NCI-H2029 treated with DMSO at 0.1 percent for 48 hours (cell line): ENCODE measurements at regions not wholly inside any gene's neighbourhood (a gene's known extent, or its start where the extent isn't known, plus 50 kb on each side); places are given as distances from the start of the nearest gene placed in this dataset.
"Not testable (repeated sequence)": the region's sequence is repeated elsewhere in the genome, so short reads cannot be mapped to it uniquely, and the experiment has no call there.

Experiments used
- DNase-seq: peaks from one replicate; lab custom pipeline; 2025; lab: John Stamatoyannopoulos, UW

DNA sequence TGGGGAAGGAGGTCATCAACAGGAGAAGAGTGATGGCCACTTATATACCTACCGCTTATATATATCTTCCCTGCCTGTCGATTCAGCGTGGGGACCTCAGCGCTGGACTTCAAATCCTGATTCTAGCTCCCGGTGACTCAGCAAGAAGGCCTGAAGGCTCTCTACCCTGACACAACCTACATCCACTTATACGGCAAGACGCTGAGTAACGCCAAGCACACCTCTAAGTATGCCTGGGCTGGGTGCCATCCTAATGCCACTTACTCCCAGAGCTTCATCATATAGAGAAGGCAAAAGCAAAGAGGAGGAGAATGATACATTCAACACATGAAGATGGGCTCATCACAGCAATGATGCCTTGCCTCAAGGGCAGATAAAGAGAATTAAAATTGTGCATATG is 198.3 kb downstream of the CHIC2 start:
- DNase-seq = no peak

DNA sequence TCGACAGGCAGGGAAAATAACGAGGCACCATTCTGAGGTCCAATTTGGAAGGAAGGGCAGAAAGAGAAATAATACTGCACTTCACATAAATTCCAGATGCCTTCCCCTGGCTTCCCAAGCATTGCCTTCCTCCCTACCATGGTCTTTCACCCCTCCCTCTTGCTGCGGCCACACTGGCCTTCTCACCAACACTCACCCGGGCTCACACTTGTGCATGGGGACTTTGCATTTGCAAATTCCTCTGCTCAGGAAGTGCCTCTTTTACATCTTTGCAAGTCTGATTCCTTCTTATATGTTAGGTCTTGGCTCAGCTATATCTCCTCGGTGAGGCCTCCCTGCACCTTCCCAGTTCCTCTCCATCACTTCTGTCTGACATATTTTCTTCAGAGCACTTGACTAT is 199.4 kb downstream of the CHIC2 start:
- no peak for DNase-seq

- DNase-seq = no peak
Measured at GRCh38 chr4:53863736-53864365, 200.6 kb downstream of the CHIC2 start.

DNA sequence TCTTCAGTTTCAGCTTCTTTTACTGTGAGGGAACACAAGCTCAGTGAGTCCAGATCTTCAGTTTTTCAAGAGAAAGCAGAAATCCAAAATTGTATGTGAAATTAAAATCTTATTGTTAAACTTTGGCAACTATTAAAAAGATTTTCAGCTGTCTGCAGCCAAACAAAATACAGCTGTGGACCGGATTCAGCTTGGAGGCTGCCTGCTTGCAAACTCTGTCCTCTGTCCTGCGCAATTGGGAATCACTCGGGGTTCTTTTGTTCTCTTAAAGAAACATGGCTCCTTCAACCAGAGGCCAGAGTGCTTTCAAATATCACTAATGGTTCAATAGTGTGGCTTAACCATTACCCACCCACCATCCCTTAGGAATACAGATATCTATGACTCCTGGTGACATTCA is 201.2 kb downstream of the CHIC2 start:
- DNase-seq = no peak

- DNase-seq = no peak
Measured at GRCh38 chr4:53861856-53862610, 202.4 kb downstream of the CHIC2 start.

GRCh38 chr4:53859305-53859704 is 205.1 kb downstream of the CHIC2 start:
- no peak for DNase-seq

- DNase-seq = no peak
Measured at GRCh38 chr4:53858744-53859143, 205.7 kb downstream of the CHIC2 start.

- no peak for DNase-seq
Measured at GRCh38 chr4:53855581-53856250, 208.7 kb downstream of the CHIC2 start.

DNA sequence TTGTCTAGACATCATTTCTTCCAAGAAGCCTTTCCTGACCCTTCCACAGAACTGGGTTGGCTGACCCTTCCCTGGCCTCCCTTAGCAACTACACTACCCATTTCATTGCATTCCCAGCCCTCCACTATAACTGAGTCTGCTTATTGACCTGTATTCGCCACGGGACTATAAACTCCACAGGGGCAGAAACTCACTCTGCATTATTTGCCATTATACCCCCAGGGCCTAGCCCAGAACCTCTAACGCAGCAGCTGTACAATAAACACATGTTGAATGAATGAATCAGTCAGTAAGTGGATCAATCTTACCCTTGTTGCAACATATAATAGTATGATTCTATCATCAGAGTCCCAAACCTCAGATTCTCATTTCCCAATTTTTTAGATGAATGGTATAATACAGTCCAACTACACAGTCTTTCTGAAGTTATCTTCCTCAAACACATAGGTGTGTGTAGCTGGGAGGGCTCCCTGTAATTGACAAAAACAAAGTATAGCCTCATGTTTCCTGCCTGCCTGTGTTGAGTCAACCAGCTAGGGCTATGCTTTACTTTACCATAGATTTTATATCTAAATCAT is 209.3 kb downstream of the CHIC2 start:
- DNase-seq = no peak

GRCh38 chr4:53852343-53852742 is 212.1 kb downstream of the CHIC2 start:
- DNase-seq = no peak

GRCh38 chr4:53847965-53848364 is 216.4 kb downstream of the CHIC2 start:
- DNase-seq = no peak

DNA sequence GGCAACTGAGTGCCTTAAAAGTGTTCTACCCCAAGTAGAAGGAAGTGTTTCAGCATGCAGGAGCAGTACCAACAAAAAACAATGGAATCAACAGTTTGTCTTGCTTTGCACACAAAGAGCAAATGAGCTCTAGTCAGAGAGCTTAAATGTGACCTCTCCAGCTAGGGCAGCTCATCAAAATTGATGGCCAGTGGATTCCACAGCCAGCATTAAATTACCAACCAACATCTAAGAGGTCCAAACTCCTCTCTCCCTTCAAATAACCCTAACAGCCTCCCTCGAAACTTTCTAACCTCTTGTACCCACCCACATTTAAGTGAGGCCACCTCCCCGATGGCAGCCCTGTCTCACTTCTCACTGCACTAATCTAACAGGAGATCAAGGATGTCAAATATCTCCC is 219.9 kb downstream of the CHIC2 start:
- no peak for DNase-seq

- no peak for DNase-seq
Measured at GRCh38 chr4:53844133-53844532, 220.3 kb downstream of the CHIC2 start.

GRCh38 chr4:53841711-53842110 is 222.7 kb downstream of the CHIC2 start:
- DNase-seq = no peak

DNA sequence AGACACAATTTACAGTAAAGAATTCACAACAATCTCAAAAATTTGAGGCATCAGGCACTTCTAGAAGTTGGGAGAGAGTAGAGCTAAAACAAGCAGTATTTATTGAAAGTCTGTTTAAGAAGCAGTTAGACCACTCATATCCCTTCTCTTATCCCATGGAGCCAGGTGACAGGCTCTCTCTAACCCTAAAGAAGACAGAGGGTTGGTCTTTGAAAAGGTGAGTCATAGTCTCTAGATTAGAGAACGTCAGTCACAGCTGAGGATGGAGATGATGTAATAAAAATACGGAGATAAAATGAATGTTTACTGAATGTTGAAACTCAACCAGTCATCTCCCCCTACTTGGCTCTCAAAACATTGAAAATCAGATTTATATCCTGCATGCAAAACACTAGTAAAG is 223.8 kb downstream of the CHIC2 start:
- DNase-seq = no peak

GRCh38 chr4:53833302-53834003 is 231.0 kb downstream of the CHIC2 start:
- DNase-seq = not testable (repeated sequence)

- DNase-seq = no peak
Measured at GRCh38 chr4:53832549-53832948, 231.9 kb downstream of the CHIC2 start.

DNA sequence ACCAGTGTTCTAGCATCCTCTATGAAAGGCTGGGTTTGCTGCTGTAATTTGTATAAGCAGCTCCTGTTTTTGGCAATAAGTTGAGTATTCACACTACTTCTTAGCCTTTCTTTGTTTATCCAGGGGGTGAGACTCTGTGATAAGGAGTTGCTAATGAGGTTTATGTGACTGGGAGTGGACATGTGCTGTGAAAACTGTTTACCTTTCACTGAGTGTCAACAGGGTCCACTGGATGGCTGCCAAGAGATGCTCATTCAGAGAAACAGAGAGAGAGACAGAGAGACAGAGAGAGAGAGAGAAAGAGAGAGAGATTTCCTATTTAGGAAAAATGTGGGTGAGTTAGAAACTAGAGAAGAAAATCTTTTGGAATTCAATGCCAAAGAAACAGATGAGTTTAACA is 233.9 kb downstream of the CHIC2 start:
- DNase-seq = peak; percentile 16

DNA sequence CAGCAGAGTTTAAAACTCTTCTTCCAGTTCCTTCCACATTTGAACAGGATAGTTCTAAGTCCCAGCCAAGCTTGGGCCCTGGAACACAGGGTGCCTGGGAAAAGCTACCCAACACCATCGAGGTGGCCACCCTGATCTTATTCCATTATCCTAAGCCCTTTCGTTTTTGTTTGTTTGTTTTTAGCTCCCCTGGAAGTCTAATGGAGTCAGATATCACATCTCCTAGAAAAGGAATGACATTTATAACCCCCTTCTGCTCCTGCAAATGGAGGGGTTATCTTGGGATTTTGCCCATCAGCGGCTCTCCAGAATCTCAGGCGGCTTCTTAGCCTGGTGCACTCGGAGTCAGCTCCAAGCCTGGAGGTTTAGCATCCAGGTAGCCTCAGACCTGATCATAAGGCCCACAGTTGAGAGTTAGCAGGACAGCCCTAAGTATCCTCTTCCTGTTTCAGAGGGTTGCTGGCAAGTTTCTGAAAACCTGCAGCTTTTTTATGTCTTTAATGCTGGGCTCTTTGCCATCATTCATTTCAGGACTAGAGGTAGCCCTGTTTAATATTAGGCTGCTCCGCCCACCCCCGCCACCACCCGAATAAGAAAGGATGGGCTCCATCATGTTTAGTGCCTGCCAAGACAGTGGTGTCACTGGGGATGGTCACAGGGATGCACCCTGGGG is 230.0 kb upstream of the LNX1 start:
- no peak for DNase-seq

DNA sequence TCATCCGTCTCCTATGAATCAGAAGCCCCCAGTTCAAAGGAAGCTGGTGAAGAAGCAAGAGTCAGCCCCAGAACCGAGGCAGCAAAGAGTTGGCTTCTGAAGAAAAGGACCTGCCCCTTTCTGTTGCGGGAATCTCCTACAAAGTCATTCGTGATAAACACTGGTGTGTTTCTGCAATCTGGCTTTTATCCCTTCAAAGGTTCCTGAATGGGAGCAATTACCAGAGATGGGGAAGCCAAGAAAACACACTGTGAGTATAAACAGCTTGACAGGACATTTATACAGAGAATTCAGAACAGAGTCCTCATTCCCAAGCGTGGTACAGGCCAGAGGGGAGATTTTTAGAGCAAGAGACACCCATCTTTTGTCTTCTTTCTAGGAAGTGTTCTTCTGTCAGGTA is 226.8 kb upstream of the LNX1 start:
- no peak for DNase-seq

DNA sequence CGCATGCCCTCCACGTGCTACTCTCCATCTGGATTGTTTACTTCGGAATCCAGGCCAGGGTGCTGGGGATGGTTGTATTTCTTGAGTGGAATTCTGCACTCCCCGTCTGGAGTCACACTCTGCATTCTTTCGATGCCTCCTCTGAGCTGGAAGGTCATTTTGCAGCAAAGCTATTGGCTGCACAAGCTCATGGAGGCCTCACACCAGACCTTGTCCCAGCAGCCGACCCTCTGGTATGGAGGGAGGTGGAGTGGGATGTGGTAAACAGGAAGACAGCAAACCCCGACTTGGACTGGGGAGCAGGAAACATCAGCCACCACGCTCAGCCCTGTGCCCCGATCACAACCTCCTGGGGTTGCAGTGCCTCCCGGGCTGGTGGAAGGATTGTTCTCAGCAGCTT is 225.3 kb upstream of the LNX1 start:
- no peak for DNase-seq

- DNase-seq = no peak
Measured at GRCh38 chr4:53815281-53815680, 224.0 kb upstream of the LNX1 start.
